ENCODE measurements at regions not wholly inside any gene's neighbourhood (a gene's known extent, or its start where the extent isn't known, plus 50 kb on each side); places are given as distances from the start of the nearest gene placed in this dataset.

- TF ChIP-seq, protein P1, sequence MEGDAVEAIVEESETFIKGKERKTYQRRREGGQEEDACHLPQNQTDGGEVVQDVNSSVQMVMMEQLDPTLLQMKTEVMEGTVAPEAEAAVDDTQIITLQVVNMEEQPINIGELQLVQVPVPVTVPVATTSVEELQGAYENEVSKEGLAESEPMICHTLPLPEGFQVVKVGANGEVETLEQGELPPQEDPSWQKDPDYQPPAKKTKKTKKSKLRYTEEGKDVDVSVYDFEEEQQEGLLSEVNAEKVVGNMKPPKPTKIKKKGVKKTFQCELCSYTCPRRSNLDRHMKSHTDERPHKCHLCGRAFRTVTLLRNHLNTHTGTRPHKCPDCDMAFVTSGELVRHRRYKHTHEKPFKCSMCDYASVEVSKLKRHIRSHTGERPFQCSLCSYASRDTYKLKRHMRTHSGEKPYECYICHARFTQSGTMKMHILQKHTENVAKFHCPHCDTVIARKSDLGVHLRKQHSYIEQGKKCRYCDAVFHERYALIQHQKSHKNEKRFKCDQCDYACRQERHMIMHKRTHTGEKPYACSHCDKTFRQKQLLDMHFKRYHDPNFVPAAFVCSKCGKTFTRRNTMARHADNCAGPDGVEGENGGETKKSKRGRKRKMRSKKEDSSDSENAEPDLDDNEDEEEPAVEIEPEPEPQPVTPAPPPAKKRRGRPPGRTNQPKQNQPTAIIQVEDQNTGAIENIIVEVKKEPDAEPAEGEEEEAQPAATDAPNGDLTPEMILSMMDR (IDR thresholded peaks at IDR 0.05 in 2 of 3, conservative IDR thresholded peaks at IDR 0.05 in 1 of 3; ENCODE audit: control insufficient read depth in 2 of 3, extremely low read depth in 1 of 3, insufficient read depth in 1 of 3, low read depth in 3 of 3, low read length in 3 of 3): no peak
- no peak for TF ChIP-seq YY1 (IDR thresholded peaks at IDR 0.05; ENCODE audit: low read depth, low read length)
- no peak for TF ChIP-seq CBFB (IDR thresholded peaks at IDR 0.05; ENCODE audit: low read depth)
- TF ChIP-seq IRF4 (IDR thresholded peaks at IDR 0.05; ENCODE audit: low read depth, low read length): no peak
- no peak for TF ChIP-seq CHD2 (IDR thresholded peaks at IDR 0.05; ENCODE audit: borderline replicate concordance, low read depth, low read length)
- no peak for TF ChIP-seq ZNF217 (IDR thresholded peaks at IDR 0.05)
Measured at GRCh38 chr9:88873635-88874034, 117.6 kb upstream of the S1PR3 start.
